ENCODE measurements at regions not wholly inside any gene's neighbourhood (a gene's known extent, or its start where the extent isn't known, plus 50 kb on each side); places are given as distances from the start of the nearest gene placed in this dataset.

GRCh38 chr13:22828081-22828480 lies 352.7 kb upstream of the SGCG start:
- Histone ChIP-seq H3K27me3 (ENCODE audit: control insufficient read depth, insufficient read depth, low read length) (no peaks in the 10 kb centered on the region), H3K27ac (ENCODE audit: low read length) (no peak overlapping the region), H3K4me1 (ENCODE audit: control insufficient read depth, insufficient read depth, low read length) (no peaks in the 10 kb centered on the region), H3K4me3 (ENCODE audit: low read depth in 2 of 2, low read length in 2 of 2) (no peak overlapping the region), H3K36me3 (ENCODE audit: control insufficient read depth, insufficient read depth, low read length) (no peaks in the 10 kb centered on the region), H3K9me3 (ENCODE audit: control insufficient read depth, insufficient read depth, low read depth, low read length) (no peaks in the 10 kb centered on the region)
- ATAC-seq (no peak), DNase-seq (ENCODE audit: low read depth, low spot score) (no peak)
- ChIA-PET POLR2A (no interaction called here), CTCF (no interaction called here)
- no TSS peak for BruUV-seq (replicated peaks)
- no peak for TF ChIP-seq POLR2AphosphoS5 (IDR thresholded peaks at IDR 0.05; ENCODE audit: low read depth, low read length)
- no peak for TF ChIP-seq TCF7L2 (IDR thresholded peaks at IDR 0.05; ENCODE audit: low read depth, low read length)
- TF ChIP-seq CTCF (IDR thresholded peaks at IDR 0.05), result no peak
- TF ChIP-seq REST (IDR thresholded peaks at IDR 0.05; ENCODE audit: insufficient read depth in 1 of 2, low read depth in 2 of 2, low read length in 1 of 2), result no peak
- no peak for TF ChIP-seq SIN3A (IDR thresholded peaks at IDR 0.05; ENCODE audit: borderline replicate concordance, insufficient read depth, low read depth, low read length)
- intact Hi-C loops (cut with micrococcal nuclease; ENCODE audit: unreplicated experiment) (no loop called here), in situ Hi-C loops (cut with HindIII; ENCODE audit: low pct_unique_long_range_greater_than_20kb, low sequenced_read_pairs) (no loop called here)

GRCh38 chr13:22836475-22836874 lies 344.3 kb upstream of the SGCG start:
- in situ Hi-C loops (cut with HindIII; ENCODE audit: low pct_unique_long_range_greater_than_20kb, low sequenced_read_pairs), result no loop called here
- no TSS peak for BruUV-seq (replicated peaks)
- CTCF ChIA-PET, result no interaction called here

More at GRCh38 chr13:22836475-22836874, 344.3 kb upstream of the SGCG start:
- no peak for ATAC-seq
- TF ChIP-seq REST (IDR thresholded peaks at IDR 0.05; ENCODE audit: insufficient read depth in 1 of 2, low read depth in 2 of 2, low read length in 1 of 2) (no peak), POLR2AphosphoS5 (IDR thresholded peaks at IDR 0.05; ENCODE audit: low read depth, low read length) (no peak), TCF7L2 (IDR thresholded peaks at IDR 0.05; ENCODE audit: low read depth, low read length) (no peak), SIN3A (IDR thresholded peaks at IDR 0.05; ENCODE audit: borderline replicate concordance, insufficient read depth, low read depth, low read length) (no peak), CTCF (IDR thresholded peaks at IDR 0.05) (no peak)
- Histone ChIP-seq H3K27ac (ENCODE audit: low read length) (no peak overlapping the region), H3K9me3 (ENCODE audit: control insufficient read depth, insufficient read depth, low read depth, low read length) (no peaks in the 10 kb centered on the region), H3K27me3 (ENCODE audit: control insufficient read depth, insufficient read depth, low read length) (no peaks in the 10 kb centered on the region), H3K4me3 (ENCODE audit: low read depth in 2 of 2, low read length in 2 of 2) (no peak overlapping the region), H3K4me1 (ENCODE audit: control insufficient read depth, insufficient read depth, low read length) (no peaks in the 10 kb centered on the region), H3K36me3 (ENCODE audit: control insufficient read depth, insufficient read depth, low read length) (no peaks in the 10 kb centered on the region)
- no peak for DNase-seq (ENCODE audit: low read depth, low spot score)
- POLR2A ChIA-PET, result no interaction called here
- intact Hi-C loops (cut with micrococcal nuclease; ENCODE audit: unreplicated experiment), result no loop called here
